ENCODE measurements at regions not wholly inside any gene's neighbourhood (a gene's known extent, or its start where the extent isn't known, plus 50 kb on each side); places are given as distances from the start of the nearest gene placed in this dataset.

DNA sequence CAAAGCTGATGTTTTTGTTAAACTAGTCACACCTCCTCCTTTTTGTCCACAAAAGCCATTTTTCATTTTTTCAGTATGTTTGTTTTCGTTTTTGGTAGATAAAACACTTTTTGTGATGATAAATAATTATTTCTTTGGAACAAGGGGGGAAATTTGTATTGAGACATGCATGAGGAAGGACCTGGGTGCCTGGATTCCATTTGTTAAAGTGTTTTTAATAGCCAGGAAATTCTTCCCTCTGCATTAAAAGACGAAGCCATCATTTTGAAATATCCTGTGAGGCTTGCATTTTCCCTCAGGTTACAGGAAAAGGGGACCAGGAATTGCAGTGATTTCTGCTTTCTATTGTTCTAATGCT is 52.1 kb upstream of the CTLA4 start:
- TF ChIP-seq, protein P1, sequence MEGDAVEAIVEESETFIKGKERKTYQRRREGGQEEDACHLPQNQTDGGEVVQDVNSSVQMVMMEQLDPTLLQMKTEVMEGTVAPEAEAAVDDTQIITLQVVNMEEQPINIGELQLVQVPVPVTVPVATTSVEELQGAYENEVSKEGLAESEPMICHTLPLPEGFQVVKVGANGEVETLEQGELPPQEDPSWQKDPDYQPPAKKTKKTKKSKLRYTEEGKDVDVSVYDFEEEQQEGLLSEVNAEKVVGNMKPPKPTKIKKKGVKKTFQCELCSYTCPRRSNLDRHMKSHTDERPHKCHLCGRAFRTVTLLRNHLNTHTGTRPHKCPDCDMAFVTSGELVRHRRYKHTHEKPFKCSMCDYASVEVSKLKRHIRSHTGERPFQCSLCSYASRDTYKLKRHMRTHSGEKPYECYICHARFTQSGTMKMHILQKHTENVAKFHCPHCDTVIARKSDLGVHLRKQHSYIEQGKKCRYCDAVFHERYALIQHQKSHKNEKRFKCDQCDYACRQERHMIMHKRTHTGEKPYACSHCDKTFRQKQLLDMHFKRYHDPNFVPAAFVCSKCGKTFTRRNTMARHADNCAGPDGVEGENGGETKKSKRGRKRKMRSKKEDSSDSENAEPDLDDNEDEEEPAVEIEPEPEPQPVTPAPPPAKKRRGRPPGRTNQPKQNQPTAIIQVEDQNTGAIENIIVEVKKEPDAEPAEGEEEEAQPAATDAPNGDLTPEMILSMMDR (IDR thresholded peaks at IDR 0.05; ENCODE audit: low read depth, low read length) = no peak
- TF ChIP-seq EZH2phosphoT487 (IDR thresholded peaks at IDR 0.05; ENCODE audit: low read depth) = no peak
